Lower leg skin (tissue), 3 donors: ENCODE measurements at regions not wholly inside any gene's neighbourhood (a gene's known extent, or its start where the extent isn't known, plus 50 kb on each side); places are given as distances from the start of the nearest gene placed in this dataset.

Source experiments
- POLR2A ChIP-seq, 2 donors: fragments of 450-650 bp; IDR thresholded peaks; one replicate each; pipeline ENCODE4 v1.6.1; 2016 to 2017; ENCODE audit warnings: antibody characterized with exemption in 2 of 2, mild to moderate bottlenecking in 1 of 2, moderate library complexity in 1 of 2
- TF ChIP-seq, protein P1 (sequence below), 3 donors: fragments of 450-650 bp; IDR thresholded peaks; one replicate each; pipeline ENCODE4 v1.5.1; 2016; ENCODE audit warnings: antibody characterized with exemption in 3 of 3, mild to moderate bottlenecking in 3 of 3, moderate library complexity in 2 of 3

GRCh38 chr10:2659660-2660209, 407.6 kb upstream of the PFKP start:
- TF ChIP-seq, protein P1, sequence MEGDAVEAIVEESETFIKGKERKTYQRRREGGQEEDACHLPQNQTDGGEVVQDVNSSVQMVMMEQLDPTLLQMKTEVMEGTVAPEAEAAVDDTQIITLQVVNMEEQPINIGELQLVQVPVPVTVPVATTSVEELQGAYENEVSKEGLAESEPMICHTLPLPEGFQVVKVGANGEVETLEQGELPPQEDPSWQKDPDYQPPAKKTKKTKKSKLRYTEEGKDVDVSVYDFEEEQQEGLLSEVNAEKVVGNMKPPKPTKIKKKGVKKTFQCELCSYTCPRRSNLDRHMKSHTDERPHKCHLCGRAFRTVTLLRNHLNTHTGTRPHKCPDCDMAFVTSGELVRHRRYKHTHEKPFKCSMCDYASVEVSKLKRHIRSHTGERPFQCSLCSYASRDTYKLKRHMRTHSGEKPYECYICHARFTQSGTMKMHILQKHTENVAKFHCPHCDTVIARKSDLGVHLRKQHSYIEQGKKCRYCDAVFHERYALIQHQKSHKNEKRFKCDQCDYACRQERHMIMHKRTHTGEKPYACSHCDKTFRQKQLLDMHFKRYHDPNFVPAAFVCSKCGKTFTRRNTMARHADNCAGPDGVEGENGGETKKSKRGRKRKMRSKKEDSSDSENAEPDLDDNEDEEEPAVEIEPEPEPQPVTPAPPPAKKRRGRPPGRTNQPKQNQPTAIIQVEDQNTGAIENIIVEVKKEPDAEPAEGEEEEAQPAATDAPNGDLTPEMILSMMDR (IDR thresholded peaks at IDR 0.05), result no peak
- no peak for TF ChIP-seq POLR2A (IDR thresholded peaks at IDR 0.05)
